ENCODE measurements at regions not wholly inside any gene's neighbourhood (a gene's known extent, or its start where the extent isn't known, plus 50 kb on each side); places are given as distances from the start of the nearest gene placed in this dataset.

- no peak for DNase-seq
These were observed 461.7 kb upstream of the TENM4 start for GRCh38 chr11:79902493-79902892.

DNA sequence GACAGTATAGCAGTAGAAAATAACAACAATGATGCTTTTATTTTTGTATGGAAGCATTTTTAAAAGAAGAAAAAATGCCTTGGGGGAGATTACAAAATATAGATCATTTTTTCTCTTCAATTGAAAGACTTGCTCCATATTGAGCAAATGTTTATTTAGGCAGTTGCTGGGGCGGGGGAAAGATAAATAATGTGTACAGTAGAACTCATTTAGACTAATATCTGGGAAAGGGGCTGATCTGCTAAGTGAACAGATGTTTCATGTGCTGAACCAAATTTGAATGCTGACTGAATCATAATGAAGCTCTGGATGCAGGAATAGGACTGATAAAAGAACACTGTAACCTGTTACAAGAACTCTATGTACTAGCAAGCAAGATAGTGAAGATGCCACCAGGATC lies 457.1 kb upstream of the TENM4 start:
- DNase-seq, result no peak

- DNase-seq, result no peak
These were observed 455.4 kb upstream of the TENM4 start for GRCh38 chr11:79896258-79896657.

- DNase-seq, result no peak
These were observed 453.3 kb upstream of the TENM4 start for GRCh38 chr11:79894111-79894510.

DNA sequence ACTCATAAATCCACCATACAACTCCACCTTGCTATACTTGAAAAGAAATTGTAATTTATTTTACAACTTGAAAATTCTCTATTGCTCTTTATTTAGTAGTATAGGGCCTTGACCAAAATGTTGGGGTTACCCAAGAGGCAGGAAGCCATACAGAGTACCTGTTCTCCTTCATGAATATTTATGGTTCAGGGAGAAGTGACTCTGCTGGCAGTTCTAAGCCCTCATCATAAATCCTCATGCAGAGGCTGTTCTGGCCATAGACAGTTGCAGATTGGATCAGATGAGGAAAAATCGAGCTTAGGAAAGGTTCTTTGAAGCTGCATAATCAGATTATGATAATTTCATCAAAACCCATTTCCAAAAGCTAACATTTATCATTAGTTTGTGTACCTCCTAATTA lies 449.4 kb upstream of the TENM4 start:
- DNase-seq, result no peak

GRCh38 chr11:79864882-79865281 lies 424.1 kb upstream of the TENM4 start:
- no peak for DNase-seq

- no peak for DNase-seq
These were observed 419.5 kb upstream of the TENM4 start for GRCh38 chr11:79860336-79860735.

GRCh38 chr11:79857377-79858214 lies 416.8 kb upstream of the TENM4 start:
- DNase-seq, result no peak

DNA sequence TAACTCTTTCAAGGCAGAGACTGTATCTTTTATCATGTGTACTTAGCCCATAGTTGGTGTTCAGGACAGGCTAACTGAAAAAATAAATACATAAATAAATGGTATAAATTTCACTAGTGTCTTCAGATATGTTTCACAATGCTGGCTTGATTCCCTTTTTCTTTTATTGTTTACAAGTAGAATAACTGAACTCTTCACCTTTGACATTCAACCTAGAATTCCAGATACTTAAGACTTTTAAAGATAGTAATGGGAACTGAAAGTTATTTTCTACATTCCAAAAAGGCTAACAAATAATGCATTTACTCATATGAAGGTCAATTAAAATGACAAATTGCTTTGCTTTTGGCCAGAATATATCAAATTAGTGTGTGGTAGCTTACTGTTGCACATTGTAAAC lies 411.3 kb upstream of the TENM4 start:
- no peak for DNase-seq

- no peak for DNase-seq
These were observed 404.3 kb upstream of the TENM4 start for GRCh38 chr11:79845002-79845709.

DNA sequence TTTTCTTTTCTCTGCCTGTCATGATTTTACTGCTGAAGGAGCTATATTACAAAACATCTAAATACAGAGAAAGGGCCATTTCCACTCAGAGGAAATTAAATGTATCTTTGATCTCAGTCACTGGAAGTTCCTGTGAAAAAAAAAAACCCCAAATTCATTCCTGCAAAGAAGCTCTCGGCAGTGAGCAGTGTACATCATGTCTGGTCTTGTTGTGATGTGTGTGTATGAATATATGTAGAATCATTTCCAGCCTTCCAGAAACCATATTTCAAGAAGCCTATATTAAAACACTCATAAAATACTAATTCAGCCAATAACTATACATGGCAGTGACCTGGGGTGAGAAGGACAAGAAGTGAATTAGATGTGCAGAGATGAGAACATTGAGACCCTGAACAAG lies 393.2 kb upstream of the TENM4 start:
- DNase-seq, result no peak

DNA sequence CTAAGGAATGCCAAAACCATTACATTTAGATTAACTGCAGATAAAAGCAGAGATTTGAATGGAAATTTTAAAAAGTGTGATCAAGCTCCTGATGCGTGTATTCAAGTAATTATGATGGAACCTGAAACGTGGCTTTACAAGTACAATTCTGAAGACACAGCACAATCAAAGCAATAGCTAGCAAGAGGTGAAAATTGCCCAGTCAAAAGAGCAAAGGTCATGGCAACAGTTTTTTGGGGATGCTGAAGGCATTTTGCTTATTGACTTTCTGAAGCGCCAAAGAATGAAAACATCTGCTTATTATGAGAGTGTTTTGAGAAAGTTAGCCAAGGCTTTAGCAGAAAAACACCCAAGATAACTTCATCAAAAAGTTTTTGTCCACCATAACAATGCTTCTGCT lies 389.6 kb upstream of the TENM4 start:
- DNase-seq, result no peak

DNA sequence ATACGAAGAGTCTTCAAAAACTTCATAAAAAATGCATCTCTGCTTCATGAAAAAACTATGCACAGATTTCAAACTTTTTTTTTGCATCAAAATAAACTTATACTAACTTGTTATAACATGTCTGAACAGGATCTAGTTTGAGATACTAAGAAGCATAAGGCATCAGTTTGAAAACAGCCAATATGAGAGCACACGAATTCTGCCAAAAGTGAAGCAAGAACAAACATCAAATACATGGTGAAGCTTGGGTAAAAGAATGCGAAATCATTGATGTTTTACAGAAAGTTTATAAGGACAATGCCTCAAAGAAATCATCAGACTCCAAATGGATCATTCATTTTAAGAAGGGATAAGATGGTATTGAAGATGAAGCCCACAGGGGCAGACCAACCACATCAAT lies 389.1 kb upstream of the TENM4 start:
- no peak for DNase-seq

GRCh38 chr11:79822766-79823165 lies 381.9 kb upstream of the TENM4 start:
- DNase-seq, result no peak

- DNase-seq, result no peak
These were observed 372.7 kb upstream of the TENM4 start for GRCh38 chr11:79813551-79813950.

DNA sequence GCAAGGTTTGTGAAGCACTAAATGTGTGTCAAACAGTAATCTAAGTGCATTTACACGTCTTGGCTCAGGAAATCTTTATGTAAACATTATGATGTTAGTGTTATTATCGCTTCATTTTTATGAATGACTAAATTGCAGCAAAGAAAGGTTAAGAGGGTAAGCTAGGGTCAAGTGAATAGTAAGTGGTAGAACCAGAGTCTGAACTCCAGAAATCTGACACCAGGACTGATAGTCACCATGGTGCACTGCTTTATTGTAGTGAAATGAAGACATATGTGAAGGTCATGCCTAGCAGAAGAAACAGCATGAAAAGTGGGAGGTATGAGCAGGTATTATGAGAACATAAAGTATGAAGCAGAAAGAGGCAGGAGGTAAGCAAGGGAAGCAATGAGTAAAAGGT lies 368.7 kb upstream of the TENM4 start:
- no peak for DNase-seq

- DNase-seq, result no peak
These were observed 366.7 kb upstream of the TENM4 start for GRCh38 chr11:79807506-79807905.

- DNase-seq, result no peak
These were observed 355.9 kb upstream of the TENM4 start for GRCh38 chr11:79796704-79797103.

- DNase-seq, result no peak
These were observed 353.9 kb upstream of the TENM4 start for GRCh38 chr11:79794484-79795393.

DNA sequence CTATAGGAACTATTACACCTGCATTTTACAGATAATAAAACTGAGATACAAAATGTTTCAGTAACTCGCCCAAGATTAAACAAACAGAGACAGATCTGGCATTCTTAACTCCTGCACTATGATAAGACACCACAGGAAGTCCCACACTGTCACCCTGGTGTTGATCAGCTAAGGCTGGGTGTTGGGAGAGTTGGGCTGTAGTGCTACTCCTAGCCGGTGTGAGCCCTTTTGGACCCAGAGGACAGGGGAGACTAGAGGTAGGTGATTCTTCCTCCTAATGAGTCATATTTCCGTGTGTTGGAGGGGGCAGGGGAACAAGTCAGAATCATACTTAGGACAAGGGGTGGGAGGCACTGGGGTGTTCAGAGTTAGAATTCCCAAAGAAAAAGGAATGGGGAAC lies 353.2 kb upstream of the TENM4 start:
- no peak for DNase-seq

DNA sequence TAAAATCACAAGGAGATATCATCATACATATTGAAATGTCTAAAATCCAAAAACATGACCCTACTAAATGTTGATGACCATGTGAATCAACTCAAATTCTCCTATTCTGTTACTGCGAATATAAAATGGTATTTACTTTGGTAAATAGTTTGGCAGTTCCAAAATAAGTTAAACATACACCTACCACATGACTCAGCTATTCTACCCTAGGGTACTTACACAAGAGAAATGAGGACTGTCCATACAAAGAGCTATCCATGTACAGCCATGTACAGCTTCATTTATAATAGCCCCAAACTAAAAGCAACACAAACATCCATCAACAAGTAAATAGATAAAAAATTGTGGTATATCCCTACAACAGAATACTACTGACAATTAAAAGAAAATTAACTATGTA lies 346.1 kb upstream of the TENM4 start:
- DNase-seq, result no peak

DNA sequence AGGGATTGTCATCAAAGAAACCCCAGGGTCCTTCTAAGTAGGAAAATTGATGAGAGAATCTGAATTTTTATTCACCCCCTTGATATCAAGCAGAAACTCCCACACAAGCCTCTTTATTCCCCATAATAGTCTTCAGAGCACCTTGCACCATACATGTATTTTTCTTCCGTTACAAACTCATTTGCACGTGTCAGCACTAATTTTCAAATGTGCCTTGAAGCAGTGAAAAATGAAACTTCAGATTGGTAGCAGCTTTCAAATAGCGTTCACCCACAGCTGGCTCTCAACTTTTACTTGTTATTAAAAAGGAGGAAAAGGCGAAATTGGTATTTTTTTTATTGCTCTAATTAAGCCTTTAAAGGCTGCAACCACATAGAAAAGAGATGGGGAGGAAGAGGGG lies 343.0 kb upstream of the TENM4 start:
- DNase-seq, result no peak

DNA sequence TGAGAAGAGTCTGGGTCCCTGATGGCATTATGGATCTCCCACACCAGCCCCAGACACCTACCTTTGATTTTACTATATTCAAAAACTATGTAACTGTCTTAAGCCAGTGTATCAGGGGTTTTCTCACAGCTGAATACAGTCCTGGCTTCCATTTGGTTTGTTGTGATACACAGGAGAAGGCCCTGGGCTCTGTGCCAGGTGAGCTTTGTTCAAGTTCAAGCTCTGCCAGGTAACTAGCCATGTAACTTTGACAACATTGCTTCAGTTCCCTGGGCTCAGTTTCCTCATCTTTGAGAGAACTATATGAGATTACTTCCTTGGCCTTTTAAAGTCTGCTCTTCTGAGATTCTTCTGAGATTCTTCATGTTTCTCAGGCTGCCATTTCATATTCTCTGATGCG lies 327.5 kb upstream of the TENM4 start:
- DNase-seq, result no peak

Measured in activated CD4-positive, alpha-beta T cell treated with anti-CD3 and anti-CD28 coated beads, Interleukin-2, amount 50 U/mL, for 1 hour (primary cell).